Activated CD8-positive, alpha-beta T cell treated with anti-CD3 and anti-CD28 coated beads for 36 hours (primary cell): ENCODE measurements at regions not wholly inside any gene's neighbourhood (a gene's known extent, or its start where the extent isn't known, plus 50 kb on each side); places are given as distances from the start of the nearest gene placed in this dataset.

Source experiments
- ATAC-seq: fragments of 200-7000 bp; cut with Tn5 transposase; one replicate; pipeline ENCODE4 v1.10.0; 2021; ENCODE audit warnings: mild to moderate bottlenecking, moderate library complexity
- CTCF ChIA-PET: fragments of 350-600 bp; sonication (Branson Sonifier 250); formaldehyde crosslinking; loops from one replicate; lab custom pipeline; 2021; ENCODE audit warnings: antibody characterized with exemption; lab: Charles Lee
- POLR2A ChIA-PET: fragments of 350-600 bp; sonication (Branson Sonifier 250); formaldehyde crosslinking; loops from one replicate; lab custom pipeline; 2021; ENCODE audit warnings: antibody characterized with exemption; lab: Charles Lee
- DNase-seq: peaks from one replicate; pipeline ENCODE4 v3.0.0-alpha.2; 2020
- H3K27ac Mint-ChIP-seq: one replicate; pipeline ENCODE4 v1.8.0; 2021; ENCODE audit warnings: mild to moderate bottlenecking, mixed read lengths
- H3K27me3 Mint-ChIP-seq: one replicate; pipeline ENCODE4 v1.8.0; 2021; ENCODE audit warnings: mixed read lengths
- H3K36me3 Mint-ChIP-seq: one replicate; pipeline ENCODE4 v1.8.0; 2021; ENCODE audit warnings: low read depth, mixed read lengths
- H3K4me1 Mint-ChIP-seq: one replicate; pipeline ENCODE4 v1.8.0; 2021; ENCODE audit warnings: low read depth, mixed read lengths
- H3K4me3 Mint-ChIP-seq: one replicate; pipeline ENCODE4 v1.8.0; 2021; ENCODE audit warnings: mild to moderate bottlenecking, moderate library complexity, mixed read lengths
- H3K9me3 Mint-ChIP-seq: one replicate; pipeline ENCODE4 v1.8.0; 2021; ENCODE audit warnings: mixed read lengths
- CTCF ChIP-seq: fragments of 200-600 bp; IDR thresholded peaks from one replicate; pipeline ENCODE4 v1.8.0; 2022; ENCODE audit warnings: antibody characterized with exemption, mild to moderate bottlenecking
- intact Hi-C: fragments of 100-400 bp; cut with micrococcal nuclease; formaldehyde crosslinking; loops from one replicate; pipeline ENCODE4 v1.10.0; 2022

GRCh38 chr22:49087716-49088601, 739.7 kb downstream of the BRD1 start:
- H3K27me3 Mint-ChIP-seq, result no peaks in the 10 kb centered on the region
- no peak for TF ChIP-seq CTCF
- ChIA-PET CTCF (no interaction called here), POLR2A (no interaction called here)
- no peak overlapping the region for H3K27ac Mint-ChIP-seq
- no peaks in the 10 kb centered on the region for H3K36me3 Mint-ChIP-seq
- DNase-seq (no peak), ATAC-seq (no peak)
- H3K4me1 Mint-ChIP-seq, result no peaks in the 10 kb centered on the region
- no peaks in the 10 kb centered on the region for H3K9me3 Mint-ChIP-seq
- H3K4me3 Mint-ChIP-seq, result no peak overlapping the region
- intact Hi-C loops, result no loop called here

GRCh38 chr22:49087198-49087597, 740.5 kb downstream of the BRD1 start:
- H3K36me3 Mint-ChIP-seq, result no peaks in the 10 kb centered on the region
- H3K9me3 Mint-ChIP-seq, result no peaks in the 10 kb centered on the region
- intact Hi-C loops, result no loop called here
- no peak for DNase-seq
- H3K4me1 Mint-ChIP-seq, result no peaks in the 10 kb centered on the region
- no peaks in the 10 kb centered on the region for H3K27me3 Mint-ChIP-seq
- H3K27ac Mint-ChIP-seq, result no peak overlapping the region
- no peak for TF ChIP-seq CTCF
- POLR2A ChIA-PET, result no interaction called here
- no peak for ATAC-seq
- CTCF ChIA-PET, result no interaction called here
- H3K4me3 Mint-ChIP-seq, result no peak overlapping the region

DNA sequence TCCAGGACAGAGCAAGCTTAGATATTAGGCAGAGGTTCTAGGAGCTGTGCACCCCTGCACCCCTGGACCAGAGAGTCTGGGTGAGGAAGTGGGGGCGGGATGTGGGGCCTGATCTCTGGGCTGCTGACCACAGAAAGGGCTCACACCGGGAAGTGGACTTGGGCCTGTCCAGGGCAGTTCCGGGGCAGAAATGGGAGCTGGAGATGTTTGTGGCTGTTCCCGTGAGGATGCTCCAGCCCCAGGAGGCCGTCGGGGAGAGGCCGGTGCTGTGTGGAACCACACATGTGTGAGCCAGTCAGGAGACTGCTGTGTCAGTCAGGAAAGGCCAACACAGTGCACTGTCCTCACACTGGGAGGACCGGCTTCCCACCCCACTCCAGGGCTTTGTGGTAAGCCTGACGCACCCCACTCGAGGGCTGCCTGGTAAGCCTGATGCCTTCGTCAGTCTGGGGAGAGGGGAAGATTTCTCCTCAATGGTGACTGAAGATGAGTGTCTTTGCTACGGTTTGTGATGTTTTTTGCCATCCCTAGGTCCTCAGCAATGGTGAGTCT, 741.0 kb downstream of the BRD1 start:
- CTCF ChIA-PET, result no interaction called here
- no peak for TF ChIP-seq CTCF

GRCh38 chr22:49086181-49086580, 741.5 kb downstream of the BRD1 start:
- H3K4me3 Mint-ChIP-seq, result no peak overlapping the region
- H3K36me3 Mint-ChIP-seq, result no peaks in the 10 kb centered on the region
- no peaks in the 10 kb centered on the region for H3K9me3 Mint-ChIP-seq
- H3K27me3 Mint-ChIP-seq, result no peaks in the 10 kb centered on the region
- CTCF ChIA-PET, result no interaction called here
- no peak overlapping the region for H3K27ac Mint-ChIP-seq
- ATAC-seq (no peak), DNase-seq (no peak)
- no peak for TF ChIP-seq CTCF
- no peaks in the 10 kb centered on the region for H3K4me1 Mint-ChIP-seq
- intact Hi-C loops, result no loop called here
- POLR2A ChIA-PET, result no interaction called here

More for the DNA sequence above, 741.0 kb downstream of the BRD1 start:
- ATAC-seq (no peak), DNase-seq (no peak)
- Mint-ChIP-seq H3K27me3 (no peaks in the 10 kb centered on the region), H3K36me3 (no peaks in the 10 kb centered on the region), H3K4me1 (no peaks in the 10 kb centered on the region), H3K4me3 (no peak overlapping the region), H3K27ac (no peak overlapping the region), H3K9me3 (no peaks in the 10 kb centered on the region)
- POLR2A ChIA-PET, result no interaction called here
- intact Hi-C loops, result no loop called here

GRCh38 chr22:49084206-49084605, 743.5 kb downstream of the BRD1 start:
- no peak for DNase-seq
- Mint-ChIP-seq H3K9me3 (no peaks in the 10 kb centered on the region), H3K36me3 (no peaks in the 10 kb centered on the region), H3K4me1 (no peaks in the 10 kb centered on the region), H3K4me3 (no peak overlapping the region), H3K27me3 (no peaks in the 10 kb centered on the region), H3K27ac (no peak overlapping the region)
- TF ChIP-seq CTCF, result no peak
- ATAC-seq, result no peak
- ChIA-PET POLR2A (no interaction called here), CTCF (no interaction called here)
- intact Hi-C loops, result no loop called here
